ENCODE measurements at regions not wholly inside any gene's neighbourhood (a gene's known extent, or its start where the extent isn't known, plus 50 kb on each side); places are given as distances from the start of the nearest gene placed in this dataset.
A peak's percentile ranks its signal among the peaks of the same experiment; 100 is the strongest.

DNA sequence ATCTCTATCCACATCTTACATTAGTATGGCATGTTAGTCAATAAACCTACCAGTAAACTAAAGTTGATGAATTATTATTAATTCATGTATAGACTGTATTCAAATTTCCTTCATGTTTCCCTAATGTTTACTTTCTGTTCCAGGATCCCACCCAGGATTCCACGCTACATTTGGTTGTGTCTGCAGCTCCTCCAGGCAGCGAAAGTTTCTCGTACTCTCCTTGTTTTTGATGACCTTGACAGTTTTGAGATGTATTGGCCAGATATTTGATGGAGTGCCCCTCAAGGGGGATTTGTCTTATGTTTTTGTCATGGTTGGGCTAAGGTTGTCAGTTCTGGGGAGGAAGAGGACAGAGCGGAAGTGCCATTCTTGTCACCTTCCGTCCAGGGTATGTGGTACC is 445.2 kb upstream of the CDH4 start:
- H3K4me1 ChIP-seq = no peaks in the 10 kb centered on the region
- no peak overlapping the region for H3K4me2 ChIP-seq
- H3K4me3 ChIP-seq = no peak overlapping the region
- ATAC-seq (no peak), DNase-seq (ENCODE audit: low read depth in 1 of 2, low spot score in 1 of 2) (no peak), FAIRE-seq (no peak)
- 69% methylated on average over 5 of the region's 5 CpGs for whole genome bisulfite sequencing (ENCODE audit: missing lambda C conversion rate)
- POLR2A ChIA-PET = no interaction called here
- TF ChIP-seq SREBF2 (IDR thresholded peaks at IDR 0.05) (no peak), HEYL (CRISPR knock-in tag; IDR thresholded peaks at IDR 0.05) (no peak), MAFK (IDR thresholded peaks at IDR 0.05; ENCODE audit: partially characterized antibody) (peak; percentile 64)
- no peaks in the 10 kb centered on the region for H3K9me3 ChIP-seq
- no peak overlapping the region for H3K27ac ChIP-seq
- CTCF ChIA-PET = interaction anchor here (1.2 to 2.1 kb wide), 2 partner anchors 10 to 914 kb away, joined by 3 to 5 read pairs; no protein-coding TSS in a partner anchor

DNA sequence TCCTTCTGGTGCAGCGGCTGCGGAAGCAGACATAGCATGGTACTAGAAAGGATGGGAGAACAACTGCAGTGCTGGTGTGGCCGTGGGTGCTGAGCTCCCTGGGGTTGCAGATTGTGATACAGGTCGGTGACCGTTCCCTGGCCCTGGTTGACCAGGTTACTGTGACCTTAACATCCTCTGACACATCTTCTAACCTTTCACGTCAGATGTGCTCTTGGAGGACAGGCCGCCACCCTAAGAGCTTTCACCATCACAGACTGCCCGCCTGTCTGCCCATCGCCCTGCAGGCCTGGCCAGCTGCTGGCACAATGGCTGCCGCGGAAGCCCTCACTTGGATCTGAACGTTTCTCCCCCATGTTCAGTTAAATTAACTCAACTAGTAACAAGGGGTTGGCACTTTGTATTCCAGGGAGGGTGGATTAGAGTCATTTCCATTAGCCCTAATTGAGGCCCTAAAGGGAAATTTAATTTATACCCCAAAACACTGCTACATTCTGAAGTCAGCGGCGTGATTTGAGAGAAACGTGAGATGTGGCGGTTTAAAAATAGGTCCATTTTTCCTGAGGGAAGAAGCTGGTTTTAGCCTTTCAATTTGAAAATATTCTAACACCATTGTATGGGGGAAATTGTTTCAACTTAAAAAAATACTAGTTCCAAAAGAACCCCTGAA is 443.9 kb upstream of the CDH4 start:
- Histone ChIP-seq H3K4me1 (no peaks in the 10 kb centered on the region), H3K9me3 (no peaks in the 10 kb centered on the region), H3K4me2 (no peak overlapping the region), H3K27ac (no peak overlapping the region), H3K4me3 (no peak overlapping the region)
- TF ChIP-seq CBX8 (IDR thresholded peaks at IDR 0.05) (no peak), HOXB13 (CRISPR knock-in tag; IDR thresholded peaks at IDR 0.05; ENCODE audit: low read depth) (no peak), FOXS1 (CRISPR knock-in tag; IDR thresholded peaks at IDR 0.05) (no peak), POLR2AphosphoS2 (conservative IDR thresholded peaks at IDR 0.05; ENCODE audit: low read length) (no peak), TFCP2L1 (CRISPR knock-in tag; IDR thresholded peaks at IDR 0.05) (no peak)
- TF ChIP-seq, protein P1, sequence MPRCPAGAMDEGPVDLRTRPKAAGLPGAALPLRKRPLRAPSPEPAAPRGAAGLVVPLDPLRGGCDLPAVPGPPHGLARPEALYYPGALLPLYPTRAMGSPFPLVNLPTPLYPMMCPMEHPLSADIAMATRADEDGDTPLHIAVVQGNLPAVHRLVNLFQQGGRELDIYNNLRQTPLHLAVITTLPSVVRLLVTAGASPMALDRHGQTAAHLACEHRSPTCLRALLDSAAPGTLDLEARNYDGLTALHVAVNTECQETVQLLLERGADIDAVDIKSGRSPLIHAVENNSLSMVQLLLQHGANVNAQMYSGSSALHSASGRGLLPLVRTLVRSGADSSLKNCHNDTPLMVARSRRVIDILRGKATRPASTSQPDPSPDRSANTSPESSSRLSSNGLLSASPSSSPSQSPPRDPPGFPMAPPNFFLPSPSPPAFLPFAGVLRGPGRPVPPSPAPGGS (IDR thresholded peaks at IDR 0.05) = no peak
- ATAC-seq (no peak), DNase-seq (ENCODE audit: low read depth in 1 of 2, low spot score in 1 of 2) (no peak), FAIRE-seq (no peak)
- WGBS (ENCODE audit: missing lambda C conversion rate) = 43% methylated on average over 16 of the region's 16 CpGs
- ChIA-PET CTCF (no interaction called here), POLR2A (interaction anchor here (0.6 kb wide), 1 partner anchor 20 kb away, joined by 7 read pairs; no protein-coding TSS in a partner anchor)

DNA sequence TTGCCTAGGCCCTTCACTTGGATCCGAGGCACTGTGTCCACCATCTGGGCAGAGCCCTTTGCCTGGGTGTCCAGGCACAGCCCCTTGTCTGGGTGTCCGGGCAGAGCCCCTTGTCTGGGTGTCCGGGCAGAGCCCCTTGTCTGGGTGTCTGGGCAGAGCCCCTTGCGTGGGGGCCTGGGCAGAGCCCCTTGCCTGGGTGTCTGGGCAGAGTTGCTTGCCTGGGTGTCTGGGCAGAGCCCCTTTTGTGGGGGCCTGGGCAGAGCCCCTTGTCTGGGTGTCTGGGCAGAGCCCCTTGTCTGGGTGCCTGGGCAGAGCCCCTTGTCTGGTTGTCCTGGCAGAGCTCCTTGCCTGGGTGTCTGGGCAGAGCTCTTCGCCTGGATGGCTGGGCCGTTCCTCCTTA is 443.4 kb upstream of the CDH4 start:
- CTCF ChIA-PET = no interaction called here
- Histone ChIP-seq H3K4me3 (no peak overlapping the region), H3K4me2 (no peak overlapping the region), H3K27ac (no peak overlapping the region), H3K9me3 (no peaks in the 10 kb centered on the region), H3K4me1 (no peaks in the 10 kb centered on the region)
- ATAC-seq = no peak
- POLR2A ChIA-PET = no interaction called here
- WGBS (ENCODE audit: missing lambda C conversion rate) = 0% methylated on average over 1 of the region's 6 CpGs
- no peak for FAIRE-seq
- TF ChIP-seq HOXB13 (CRISPR knock-in tag; IDR thresholded peaks at IDR 0.05; ENCODE audit: low read depth) = no peak
- no peak for TF ChIP-seq KDM5A (IDR thresholded peaks at IDR 0.05)
- TF ChIP-seq, protein P2, sequence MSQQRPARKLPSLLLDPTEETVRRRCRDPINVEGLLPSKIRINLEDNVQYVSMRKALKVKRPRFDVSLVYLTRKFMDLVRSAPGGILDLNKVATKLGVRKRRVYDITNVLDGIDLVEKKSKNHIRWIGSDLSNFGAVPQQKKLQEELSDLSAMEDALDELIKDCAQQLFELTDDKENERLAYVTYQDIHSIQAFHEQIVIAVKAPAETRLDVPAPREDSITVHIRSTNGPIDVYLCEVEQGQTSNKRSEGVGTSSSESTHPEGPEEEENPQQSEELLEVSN (IDR thresholded peaks at IDR 0.05; ENCODE audit: borderline replicate concordance, low read depth) = no peak
- no peak for TF ChIP-seq MAZ (IDR thresholded peaks at IDR 0.05; ENCODE audit: borderline replicate concordance, low read depth, low read length)
- no peak for TF ChIP-seq POLR2AphosphoS2 (conservative IDR thresholded peaks at IDR 0.05; ENCODE audit: low read length)
- TF ChIP-seq HDAC2 (IDR thresholded peaks at IDR 0.05) = no peak
- TF ChIP-seq JUN (IDR thresholded peaks at IDR 0.05) = no peak
- TF ChIP-seq, protein P3, sequence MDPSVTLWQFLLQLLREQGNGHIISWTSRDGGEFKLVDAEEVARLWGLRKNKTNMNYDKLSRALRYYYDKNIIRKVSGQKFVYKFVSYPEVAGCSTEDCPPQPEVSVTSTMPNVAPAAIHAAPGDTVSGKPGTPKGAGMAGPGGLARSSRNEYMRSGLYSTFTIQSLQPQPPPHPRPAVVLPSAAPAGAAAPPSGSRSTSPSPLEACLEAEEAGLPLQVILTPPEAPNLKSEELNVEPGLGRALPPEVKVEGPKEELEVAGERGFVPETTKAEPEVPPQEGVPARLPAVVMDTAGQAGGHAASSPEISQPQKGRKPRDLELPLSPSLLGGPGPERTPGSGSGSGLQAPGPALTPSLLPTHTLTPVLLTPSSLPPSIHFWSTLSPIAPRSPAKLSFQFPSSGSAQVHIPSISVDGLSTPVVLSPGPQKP (IDR thresholded peaks at IDR 0.05; ENCODE audit: low read depth, low read length) = no peak
- no peak for TF ChIP-seq HOXA7 (CRISPR knock-in tag; IDR thresholded peaks at IDR 0.05)
- no peak for TF ChIP-seq CBX8 (IDR thresholded peaks at IDR 0.05)
- no peak for TF ChIP-seq KDM1A (IDR thresholded peaks at IDR 0.05; ENCODE audit: low read depth)
- TF ChIP-seq NPAS2 (CRISPR knock-in tag; IDR thresholded peaks at IDR 0.05; ENCODE audit: borderline replicate concordance) = no peak
- TF ChIP-seq, protein P4, sequence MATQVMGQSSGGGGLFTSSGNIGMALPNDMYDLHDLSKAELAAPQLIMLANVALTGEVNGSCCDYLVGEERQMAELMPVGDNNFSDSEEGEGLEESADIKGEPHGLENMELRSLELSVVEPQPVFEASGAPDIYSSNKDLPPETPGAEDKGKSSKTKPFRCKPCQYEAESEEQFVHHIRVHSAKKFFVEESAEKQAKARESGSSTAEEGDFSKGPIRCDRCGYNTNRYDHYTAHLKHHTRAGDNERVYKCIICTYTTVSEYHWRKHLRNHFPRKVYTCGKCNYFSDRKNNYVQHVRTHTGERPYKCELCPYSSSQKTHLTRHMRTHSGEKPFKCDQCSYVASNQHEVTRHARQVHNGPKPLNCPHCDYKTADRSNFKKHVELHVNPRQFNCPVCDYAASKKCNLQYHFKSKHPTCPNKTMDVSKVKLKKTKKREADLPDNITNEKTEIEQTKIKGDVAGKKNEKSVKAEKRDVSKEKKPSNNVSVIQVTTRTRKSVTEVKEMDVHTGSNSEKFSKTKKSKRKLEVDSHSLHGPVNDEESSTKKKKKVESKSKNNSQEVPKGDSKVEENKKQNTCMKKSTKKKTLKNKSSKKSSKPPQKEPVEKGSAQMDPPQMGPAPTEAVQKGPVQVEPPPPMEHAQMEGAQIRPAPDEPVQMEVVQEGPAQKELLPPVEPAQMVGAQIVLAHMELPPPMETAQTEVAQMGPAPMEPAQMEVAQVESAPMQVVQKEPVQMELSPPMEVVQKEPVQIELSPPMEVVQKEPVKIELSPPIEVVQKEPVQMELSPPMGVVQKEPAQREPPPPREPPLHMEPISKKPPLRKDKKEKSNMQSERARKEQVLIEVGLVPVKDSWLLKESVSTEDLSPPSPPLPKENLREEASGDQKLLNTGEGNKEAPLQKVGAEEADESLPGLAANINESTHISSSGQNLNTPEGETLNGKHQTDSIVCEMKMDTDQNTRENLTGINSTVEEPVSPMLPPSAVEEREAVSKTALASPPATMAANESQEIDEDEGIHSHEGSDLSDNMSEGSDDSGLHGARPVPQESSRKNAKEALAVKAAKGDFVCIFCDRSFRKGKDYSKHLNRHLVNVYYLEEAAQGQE (IDR thresholded peaks at IDR 0.05) = no peak
- TF ChIP-seq RAD21 (conservative IDR thresholded peaks at IDR 0.05 in 1 of 2, IDR thresholded peaks at IDR 0.05 in 1 of 2) = no peak
- no peak for TF ChIP-seq TFCP2L1 (CRISPR knock-in tag; IDR thresholded peaks at IDR 0.05)
- no peak for TF ChIP-seq FOXS1 (CRISPR knock-in tag; IDR thresholded peaks at IDR 0.05)
- no peak for DNase-seq (ENCODE audit: low read depth in 1 of 2, low spot score in 1 of 2)
